ENCODE measurements at regions not wholly inside any gene's neighbourhood (a gene's known extent, or its start where the extent isn't known, plus 50 kb on each side); places are given as distances from the start of the nearest gene placed in this dataset.
A peak's percentile ranks its signal among the peaks of the same experiment; 100 is the strongest.
"Not testable (repeated sequence)": the region's sequence is repeated elsewhere in the genome, so short reads cannot be mapped to it uniquely, and the experiment has no call there.

DNA sequence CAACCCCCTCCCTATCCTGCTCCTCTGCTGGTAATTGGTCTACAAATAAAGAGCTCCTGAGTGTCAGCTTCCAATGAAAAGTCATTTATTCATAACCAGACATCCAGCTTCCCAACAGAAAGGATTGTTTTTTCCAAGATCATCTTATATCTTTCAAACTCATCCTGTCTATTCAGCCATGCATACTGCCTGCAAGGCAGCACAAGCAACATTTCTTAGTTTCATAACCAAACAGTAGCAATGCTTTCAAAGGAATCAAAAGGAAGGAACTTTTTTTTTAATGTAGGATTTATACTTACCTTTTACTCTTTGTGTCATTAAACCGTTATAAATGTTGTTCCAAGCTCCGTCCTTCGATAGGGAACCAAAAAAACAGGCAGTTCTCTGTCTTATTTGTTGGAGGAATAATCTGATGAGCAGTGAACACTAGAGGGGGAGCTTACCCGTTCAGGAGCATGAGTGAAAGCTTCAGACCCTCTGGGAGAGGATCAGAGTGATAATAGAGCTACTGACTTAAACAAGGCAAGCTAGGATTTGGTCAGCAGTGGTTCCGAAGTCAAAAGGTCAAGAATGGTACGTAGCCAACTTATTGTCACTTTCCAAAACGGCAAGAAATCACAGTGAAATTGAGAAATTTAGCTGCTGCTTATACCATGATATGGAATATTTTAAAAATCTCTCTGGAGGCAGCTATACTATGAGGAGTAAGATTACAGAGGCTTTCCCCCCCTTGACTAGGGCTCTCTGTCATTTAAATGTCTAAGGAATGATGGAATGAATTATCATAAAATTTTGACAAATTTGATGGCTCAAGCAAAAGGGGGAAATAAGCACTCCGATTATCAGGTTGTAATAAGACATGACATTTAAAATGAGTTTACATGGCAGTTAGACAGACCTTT is 892.9 kb downstream of the NR2F1-AS1 start:
- peak; percentile 65 for DNase-seq

DNA sequence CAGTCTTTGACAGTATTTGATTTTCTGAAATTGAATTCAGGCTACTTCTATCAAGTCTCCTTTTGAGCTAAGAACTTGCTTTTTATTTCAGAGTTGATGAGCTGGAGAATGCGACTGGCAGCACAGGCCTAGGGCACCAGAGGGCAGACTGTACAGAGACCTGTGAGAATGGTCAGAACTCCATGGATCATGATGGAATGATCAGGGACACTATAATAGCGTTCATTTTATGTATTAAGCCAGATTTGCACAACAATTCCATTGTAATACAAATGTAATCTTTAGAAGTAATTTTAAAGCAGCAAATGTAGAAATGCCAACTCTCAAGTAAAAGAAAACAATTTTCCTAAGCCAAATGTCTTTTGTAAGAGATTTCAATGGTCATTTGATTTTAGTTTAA is 902.4 kb downstream of the NR2F1-AS1 start:
- no peak for DNase-seq

DNA sequence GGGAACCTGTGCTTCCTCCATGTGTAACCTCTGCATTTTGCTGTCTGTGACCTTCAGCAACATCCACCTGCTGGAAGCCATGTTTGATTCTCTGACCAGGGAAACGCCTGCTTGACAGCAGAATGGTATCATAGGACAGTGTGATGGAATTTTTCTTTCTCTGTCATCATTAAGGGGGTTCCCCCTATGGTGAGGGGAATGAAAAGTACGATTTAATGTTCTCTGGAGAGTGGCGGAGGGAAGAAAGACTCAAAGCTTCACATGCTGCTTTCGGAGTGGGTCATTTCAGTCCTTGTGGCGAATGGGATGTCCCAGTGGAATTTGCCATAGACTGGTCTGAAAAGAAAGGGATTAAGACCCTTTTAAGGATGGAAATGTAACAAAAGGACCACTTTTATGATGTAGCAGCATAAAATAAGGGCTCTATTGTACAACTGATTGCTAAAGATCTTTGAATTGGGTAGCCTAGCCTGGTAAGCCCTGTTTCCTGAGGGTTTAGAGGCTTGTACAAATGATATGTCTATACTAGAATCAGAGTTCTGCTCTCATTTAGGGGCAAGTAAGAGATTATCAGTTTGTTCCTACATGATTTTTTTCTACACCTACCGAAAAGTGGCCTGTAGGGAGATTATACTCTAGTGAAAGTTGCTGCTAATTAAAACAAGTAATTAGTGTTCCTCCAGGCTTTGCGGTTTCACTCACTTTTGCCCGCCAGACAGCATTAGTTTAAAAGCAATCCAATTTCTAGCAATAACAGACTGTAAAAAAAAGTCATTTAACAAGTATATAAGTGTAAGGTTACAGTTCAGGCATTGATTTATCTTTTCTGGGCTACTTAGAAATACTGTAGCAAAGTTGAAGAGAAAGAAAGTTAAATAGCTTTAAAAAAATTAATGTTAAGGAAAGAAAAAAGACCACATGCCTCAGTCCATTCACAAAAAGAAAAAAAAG is 904.5 kb downstream of the NR2F1-AS1 start:
- no peak for DNase-seq

DNA sequence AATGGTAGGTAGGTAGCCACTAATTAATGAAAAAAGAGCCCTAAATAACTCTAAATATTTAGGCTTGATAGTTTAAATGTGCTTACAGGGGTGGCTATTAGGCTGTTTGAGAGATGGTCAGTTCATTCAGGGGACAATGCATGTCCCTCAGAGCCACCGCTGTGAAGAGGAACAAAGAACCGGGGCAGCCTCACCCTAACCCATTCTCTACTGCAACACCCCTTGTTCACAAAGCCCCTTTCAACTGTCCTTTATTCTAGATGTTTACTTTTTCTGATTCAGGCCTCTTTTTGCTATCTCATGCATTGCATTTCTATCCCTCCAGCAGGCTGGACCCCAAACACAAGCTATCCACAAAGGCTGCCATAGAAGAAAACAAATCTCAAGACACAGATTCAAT is 906.7 kb downstream of the NR2F1-AS1 start:
- no peak for DNase-seq

DNA sequence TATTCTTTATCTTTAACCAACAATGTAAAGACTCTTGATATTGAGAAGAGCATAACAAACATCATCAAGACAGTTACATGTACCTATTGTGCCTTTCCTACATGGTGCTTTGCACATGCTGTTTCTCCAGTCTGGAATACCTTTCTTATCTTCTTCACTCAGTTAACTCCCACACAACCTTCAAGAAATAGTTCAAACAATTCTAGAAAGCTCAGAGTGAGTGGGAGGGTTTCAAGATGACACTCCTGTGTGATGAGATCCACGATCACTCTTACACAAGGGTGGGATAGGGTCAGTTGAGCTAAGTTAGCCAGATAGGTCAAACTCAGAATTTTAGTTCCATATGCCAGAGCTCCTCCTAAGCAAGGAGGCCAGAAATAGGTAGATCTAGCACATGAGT is 915.5 kb downstream of the NR2F1-AS1 start:
- DNase-seq: no peak

DNA sequence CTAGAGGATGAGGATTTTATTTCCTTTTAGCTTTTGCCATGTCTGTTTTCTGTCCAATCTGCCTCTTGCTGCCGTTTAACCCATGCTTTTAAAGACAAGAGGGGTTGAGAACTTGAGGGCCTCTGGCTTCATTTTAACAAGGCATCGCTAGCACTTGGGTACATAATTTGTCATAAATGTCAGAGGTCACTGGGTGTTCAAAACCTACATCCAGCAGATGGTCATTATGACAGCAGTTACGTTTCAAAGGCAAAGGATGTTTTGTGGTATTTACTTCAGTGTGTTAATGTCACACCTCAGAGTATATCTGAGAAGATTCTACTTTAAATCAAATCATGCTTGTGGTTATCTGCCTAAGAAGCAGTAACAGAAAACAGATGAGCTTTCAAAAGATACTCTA is 918.3 kb downstream of the NR2F1-AS1 start:
- no peak for DNase-seq

DNA sequence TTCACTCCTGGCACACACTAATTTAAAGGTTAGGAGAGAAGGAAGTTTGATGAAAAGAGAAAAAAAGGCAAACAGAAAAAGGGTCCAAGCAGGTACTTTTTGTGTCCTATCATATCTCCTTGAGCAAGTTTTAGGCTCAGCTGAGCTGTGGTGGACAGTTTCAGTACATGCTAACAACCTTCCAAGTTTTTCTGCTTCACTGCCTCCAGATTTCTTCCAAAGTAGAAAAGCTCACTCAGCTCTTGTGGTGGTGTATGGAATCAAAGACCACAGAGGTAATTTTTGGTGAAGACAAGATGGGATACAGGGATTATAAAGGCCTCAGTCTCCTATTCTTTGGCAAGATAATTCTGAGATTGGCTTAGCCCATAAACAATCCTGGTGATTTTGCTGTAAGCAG is 921.8 kb downstream of the NR2F1-AS1 start:
- no peak for DNase-seq

DNA sequence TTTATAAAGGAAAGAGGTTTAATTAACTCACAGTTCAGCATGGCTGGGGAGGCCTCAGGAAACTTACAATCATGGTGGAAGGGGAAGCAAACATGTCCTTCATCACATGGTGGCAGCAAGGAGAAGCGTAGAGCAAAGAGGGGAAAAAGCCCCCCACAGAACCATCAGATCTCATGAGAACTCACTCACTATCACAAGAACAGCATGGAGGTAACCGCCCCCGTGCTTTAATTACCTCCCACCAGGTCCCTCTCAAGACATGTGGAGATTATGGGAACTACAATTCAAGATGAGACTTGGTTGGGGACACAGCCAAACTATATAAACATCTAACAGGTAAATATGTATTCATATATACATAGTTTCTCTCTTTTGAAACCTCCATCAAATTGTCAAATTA is 926.4 kb downstream of the NR2F1-AS1 start:
- DNase-seq: not testable (repeated sequence)

DNA sequence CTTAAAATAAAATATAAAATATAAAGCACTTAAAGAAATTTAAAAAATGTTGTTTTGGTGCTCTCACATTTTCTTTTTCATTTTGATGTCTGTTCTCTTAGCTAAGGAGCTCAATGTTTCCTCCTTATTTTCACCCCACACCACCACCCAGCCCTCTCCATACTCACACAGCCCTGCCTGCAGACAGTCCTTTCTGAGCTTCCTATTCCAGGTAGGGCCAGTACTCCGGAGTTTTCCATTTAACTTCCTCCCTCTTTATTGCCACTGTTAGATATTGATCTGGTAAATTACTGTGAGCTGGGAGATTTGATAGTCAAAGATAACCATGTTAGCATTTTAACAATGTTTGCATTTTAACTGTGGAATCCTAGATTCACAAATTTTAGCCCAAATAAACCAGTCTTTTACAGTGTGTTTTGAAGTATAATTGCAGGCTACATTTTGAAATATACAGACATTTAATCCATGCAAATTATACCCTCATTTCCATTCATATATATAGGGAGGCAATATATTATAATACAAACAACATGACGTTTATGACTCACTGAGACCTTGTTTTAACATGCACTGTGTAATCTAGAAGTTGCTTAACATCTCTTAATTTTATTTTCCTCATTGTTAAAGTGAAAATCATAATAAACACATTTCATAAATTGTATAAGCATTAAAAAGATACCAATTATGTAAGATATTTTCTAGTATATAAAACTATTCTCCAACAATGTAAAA is 927.1 kb downstream of the NR2F1-AS1 start:
- DNase-seq: no peak

DNA sequence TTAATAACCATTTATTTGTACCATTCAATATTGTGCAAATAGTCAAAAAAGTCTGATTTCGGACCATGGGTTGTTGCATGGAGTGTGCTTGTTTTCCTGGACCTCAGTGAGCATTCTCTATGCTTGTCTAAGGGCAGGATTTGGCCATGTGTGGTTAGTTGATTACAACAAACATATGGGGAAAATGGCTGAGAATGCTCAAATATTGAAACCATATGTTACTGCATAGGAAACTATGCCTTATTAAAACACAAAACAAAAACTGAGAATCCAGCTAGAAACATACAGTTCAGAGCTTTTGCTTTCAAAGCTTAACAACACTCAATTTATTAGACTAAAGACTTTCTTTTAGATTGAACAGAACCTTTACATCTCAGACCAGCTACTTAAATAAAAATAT is 928.3 kb downstream of the NR2F1-AS1 start:
- DNase-seq: peak; percentile 49

DNA sequence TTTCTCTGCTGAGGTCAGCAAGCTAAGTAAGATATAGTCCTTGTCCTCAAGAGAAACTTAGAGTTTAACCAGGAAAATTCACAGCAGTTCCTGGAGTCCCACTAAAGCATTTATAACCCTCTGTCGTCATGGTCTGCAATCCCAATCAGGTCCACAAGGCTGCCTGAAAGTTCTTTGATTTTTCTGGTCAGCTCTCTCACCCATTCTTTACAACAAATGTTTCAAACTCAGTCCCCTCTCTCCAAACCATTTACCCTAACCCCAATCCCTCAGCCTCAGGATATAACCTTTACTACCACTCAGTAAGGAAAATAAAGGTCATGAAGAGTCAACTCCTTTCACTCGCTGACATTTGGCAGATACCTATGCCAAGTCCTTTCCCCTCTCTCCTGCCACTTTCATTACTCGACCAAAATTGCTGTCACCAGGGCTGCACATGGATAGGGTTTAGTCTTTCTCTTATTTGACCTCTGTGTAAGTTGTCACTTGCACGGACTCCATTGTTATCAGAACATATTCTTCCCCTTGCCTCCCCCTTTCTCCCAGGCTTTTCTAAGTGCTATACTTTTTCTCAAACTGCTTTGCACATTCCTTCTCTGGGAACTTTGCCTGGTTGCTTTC is 936.6 kb downstream of the NR2F1-AS1 start:
- DNase-seq: no peak

DNA sequence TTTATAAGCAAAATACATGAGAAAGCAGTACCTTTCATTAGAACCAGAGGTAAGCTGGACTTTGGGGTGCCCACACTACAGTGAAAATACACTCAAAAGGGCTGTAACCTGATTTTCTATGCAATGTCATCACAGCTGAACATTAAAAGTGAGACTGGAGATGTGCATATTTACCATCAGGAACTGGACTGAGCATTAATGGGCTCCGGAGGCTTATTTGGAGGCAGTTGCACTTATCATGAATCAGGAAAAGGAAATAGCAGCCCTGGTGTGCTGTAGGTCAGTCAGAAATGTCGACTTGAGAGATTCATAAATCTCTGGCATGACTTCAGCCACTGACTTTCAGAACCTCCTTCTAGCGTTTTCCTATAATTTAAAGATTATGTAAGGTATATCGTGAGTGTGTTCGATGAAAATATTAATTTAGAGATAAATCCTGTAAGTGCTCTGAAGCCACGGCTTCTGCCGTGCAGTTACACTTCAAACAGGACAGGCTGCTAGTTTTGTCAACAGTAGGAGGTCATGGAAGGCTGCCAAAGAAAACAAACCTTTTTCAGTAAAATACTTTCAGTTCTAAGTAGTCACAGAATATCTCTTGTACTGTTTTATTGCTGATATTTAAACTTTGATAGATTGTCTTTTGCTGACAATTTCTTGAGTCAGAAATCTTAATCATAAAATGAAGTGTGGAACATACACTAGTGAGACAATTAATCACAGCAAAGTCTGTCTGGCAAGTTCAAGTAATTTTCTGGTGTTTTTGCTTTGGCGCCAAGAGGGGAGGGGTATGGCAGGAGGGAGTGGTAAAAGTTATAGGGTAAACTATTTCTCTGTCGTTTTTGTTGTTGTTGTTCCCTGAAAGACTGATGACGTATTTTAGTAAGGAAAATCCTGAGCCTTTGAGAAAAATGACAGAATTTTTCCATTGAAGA is 939.7 kb downstream of the NR2F1-AS1 start:
- peak; percentile 56 for DNase-seq

DNA sequence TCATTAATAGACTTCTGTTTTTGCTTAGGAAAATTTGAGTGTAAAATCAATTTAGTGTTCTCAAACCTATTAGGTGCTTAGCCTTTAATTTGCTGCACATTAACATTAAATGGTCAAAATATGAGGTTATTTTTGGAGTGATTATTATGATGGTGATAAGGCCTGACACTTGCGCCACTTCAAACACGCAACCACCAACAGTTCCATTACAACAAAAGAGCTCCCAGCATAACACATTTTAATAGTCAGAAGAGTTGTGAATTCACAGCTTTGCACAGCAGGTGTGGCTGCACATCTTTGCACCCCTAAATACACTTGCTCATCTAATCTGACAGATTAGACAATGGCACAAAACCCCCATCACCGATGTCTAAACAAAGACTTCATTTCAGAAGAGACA is 940.7 kb downstream of the NR2F1-AS1 start:
- DNase-seq: no peak

DNA sequence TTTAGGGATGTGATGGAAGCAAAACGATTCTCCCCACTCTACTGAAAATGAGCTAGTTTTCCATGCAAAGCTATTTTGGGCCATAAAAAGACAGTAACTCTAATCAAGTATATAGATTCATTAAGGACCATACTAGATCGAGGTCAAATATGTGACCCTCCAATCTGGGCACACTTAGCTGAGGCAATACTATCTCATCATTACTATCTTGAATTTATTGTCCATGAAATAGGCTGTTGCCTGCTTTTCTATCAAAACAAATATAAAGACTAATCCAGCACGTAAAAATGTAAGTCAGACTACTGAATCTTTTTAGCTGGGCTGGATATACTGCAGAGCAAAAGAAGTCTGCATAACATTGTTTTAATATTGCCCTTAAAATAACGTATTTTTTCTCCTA is 943.1 kb downstream of the NR2F1-AS1 start:
- no peak for DNase-seq

DNA sequence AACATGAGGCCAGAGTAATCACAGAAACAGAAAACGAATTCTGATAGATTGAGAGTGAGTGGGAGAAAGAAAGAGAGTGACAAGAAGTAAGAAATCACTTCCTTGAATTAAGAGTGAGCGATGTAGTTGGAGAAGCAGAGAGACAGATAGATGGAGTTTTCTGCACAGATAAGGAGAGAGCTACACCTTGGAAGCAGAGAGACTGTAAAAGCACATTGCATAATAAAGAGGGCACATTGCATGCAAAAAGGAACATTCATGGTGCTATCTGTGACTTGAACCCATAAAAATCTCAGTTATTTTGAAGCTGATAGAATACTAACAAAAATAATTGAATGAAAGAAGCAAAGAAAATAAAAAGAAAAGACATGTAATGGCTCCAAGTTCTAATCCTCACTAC is 943.8 kb downstream of the NR2F1-AS1 start:
- DNase-seq: no peak

DNA sequence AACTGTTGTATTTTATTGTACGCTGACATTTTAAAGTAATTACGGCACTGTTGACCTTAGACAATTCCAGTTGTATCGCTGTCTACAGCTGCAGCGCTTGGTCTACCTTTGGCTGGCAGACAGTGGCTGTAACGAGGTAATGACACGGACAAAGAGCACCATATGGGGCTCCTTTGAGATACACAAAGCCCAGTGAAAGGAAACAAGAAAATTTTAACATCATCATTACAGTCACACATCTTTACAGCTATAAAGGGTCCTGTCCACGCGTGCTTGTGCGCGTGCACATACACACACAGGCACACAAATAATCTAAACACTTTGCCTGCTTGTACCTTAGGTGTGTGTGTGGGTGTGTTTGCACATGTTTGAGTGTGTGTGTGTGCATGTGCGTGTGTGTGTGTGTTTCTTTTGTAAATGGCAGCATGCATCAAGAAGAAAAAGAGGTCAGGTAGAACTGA is 946.0 kb downstream of the NR2F1-AS1 start:
- no peak for DNase-seq

DNA sequence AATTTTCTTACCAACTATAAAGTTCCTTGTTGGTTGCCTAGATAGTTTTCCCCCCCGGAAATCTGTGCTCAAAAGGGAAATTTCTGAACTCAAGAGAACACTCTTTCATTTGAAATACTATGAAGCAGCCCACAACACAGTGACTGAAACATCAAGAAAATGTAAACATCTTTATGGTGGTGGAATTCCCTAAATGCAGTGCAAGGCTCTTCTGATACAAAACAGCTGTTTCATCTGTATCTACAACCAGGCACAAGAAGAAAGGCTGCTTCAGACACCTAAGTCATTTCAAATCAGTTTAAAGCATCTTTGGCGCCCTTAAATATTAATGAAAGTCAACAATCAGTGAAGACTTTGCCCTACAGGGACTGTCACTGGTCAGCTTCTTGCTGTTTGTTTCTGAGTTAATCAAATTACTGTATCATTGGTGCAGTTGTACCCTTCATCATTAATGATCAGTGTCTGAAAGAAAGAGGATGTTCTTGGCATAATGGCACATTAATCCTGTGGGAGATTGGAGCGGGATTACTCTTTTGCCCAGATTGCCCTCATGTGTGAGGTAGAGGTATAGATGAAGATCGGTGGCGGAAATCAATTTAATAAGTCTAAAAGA is 947.0 kb downstream of the NR2F1-AS1 start:
- no peak for DNase-seq

DNA sequence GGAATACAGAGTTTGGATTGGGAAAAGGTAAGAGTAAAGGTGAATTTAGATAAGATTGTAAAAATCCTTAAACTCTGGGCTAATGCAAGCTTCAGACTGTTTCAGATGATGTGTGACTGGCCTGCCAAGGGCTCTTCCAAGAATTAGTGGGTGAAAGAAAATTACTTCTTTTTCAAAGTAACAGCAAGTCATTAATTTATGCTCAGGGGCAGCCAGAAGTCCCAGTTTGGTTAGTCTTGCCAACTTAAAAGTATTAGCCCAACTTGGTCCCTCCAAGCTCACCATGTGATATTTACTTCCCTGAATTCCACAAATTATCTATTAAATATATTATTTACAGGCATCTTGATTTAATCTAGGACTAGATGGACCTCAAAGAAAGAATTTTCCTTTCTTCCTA is 947.8 kb downstream of the NR2F1-AS1 start:
- no peak for DNase-seq

DNA sequence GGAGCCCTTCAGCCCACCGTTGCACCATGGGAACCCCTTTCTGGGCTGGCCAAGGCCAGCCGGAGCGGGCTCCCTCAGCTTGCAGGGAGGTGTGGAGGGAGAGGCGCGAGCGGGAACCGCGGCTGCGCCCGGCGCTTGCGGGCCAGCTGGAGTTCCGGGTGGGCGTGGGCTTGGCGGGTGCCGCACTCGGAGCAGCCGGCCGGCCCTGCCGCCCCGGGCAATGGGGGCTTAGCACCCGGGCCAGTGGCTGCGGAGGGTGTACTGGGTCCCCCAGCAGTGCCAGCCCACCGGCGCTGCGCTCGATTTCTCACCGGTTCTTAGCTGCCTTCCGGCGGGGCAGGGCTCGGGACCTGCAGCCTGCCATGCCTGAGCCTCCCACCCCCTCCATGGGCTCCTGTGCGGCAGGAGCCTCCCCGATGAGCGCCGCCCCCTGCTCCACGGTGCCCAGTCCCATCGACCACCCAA is 949.8 kb downstream of the NR2F1-AS1 start:
- not testable (repeated sequence) for DNase-seq

DNA sequence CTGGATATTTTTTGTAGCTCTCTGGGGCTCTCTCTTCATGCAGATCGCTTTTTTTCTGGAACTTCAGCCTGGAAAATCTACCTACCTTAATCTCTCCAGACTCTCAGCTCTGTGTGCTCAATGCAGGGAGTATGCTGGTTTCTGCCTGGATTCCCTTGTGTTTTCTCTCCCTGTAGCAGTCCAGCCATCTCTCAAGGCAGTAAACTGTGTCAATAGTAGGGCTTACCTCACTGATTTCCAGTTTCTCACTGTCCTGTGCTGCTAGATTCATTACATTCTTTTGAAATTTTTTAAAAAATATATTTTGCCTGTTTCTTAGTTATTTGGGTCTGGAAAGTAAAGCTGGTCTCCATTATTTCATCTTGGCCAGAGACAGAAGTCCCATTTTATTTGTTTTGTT is 951.4 kb downstream of the NR2F1-AS1 start:
- no peak for DNase-seq
